NCI-H82 (cell line): ENCODE measurements at regions not wholly inside any gene's neighbourhood (a gene's known extent, or its start where the extent isn't known, plus 50 kb on each side); places are given as distances from the start of the nearest gene placed in this dataset.
"Not testable (repeated sequence)": the region's sequence is repeated elsewhere in the genome, so short reads cannot be mapped to it uniquely, and the experiment has no call there.

Source experiments
- DNase-seq: peaks from one replicate; lab custom pipeline; 2025; lab: John Stamatoyannopoulos, UW

GRCh38 chr18:39162013-39162827 lies 1596.6 kb upstream of the CELF4 start:
- no peak for DNase-seq

- DNase-seq: peak; percentile 3
These were observed 1583.7 kb upstream of the CELF4 start for GRCh38 chr18:39149211-39149806.

- no peak for DNase-seq
These were observed 1568.7 kb upstream of the CELF4 start for GRCh38 chr18:39134255-39134654.

GRCh38 chr18:39127538-39127937 lies 1561.9 kb upstream of the CELF4 start:
- DNase-seq: not testable (repeated sequence)

GRCh38 chr18:39113790-39114189 lies 1548.2 kb upstream of the CELF4 start:
- DNase-seq: no peak

GRCh38 chr18:39105104-39105503 lies 1539.5 kb upstream of the CELF4 start:
- peak; percentile 33 for DNase-seq

- DNase-seq: no peak
These were observed 1507.4 kb upstream of the CELF4 start for GRCh38 chr18:39072970-39073369.

GRCh38 chr18:39062426-39062825 lies 1496.8 kb upstream of the CELF4 start:
- no peak for DNase-seq

GRCh38 chr18:39058386-39059000 lies 1492.9 kb upstream of the CELF4 start:
- DNase-seq: no peak

- no peak for DNase-seq
These were observed 1491.9 kb upstream of the CELF4 start for GRCh38 chr18:39057423-39058064.

GRCh38 chr18:39053571-39053970 lies 1488.0 kb upstream of the CELF4 start:
- peak; percentile 85 for DNase-seq

- DNase-seq: no peak
These were observed 1485.4 kb upstream of the CELF4 start for GRCh38 chr18:39051013-39051412.

GRCh38 chr18:39039813-39040212 lies 1474.2 kb upstream of the CELF4 start:
- DNase-seq: no peak

- no peak for DNase-seq
These were observed 1472.3 kb upstream of the CELF4 start for GRCh38 chr18:39037925-39038324.

- no peak for DNase-seq
These were observed 1467.7 kb upstream of the CELF4 start for GRCh38 chr18:39033312-39033711.

- DNase-seq: no peak
These were observed 1466.0 kb upstream of the CELF4 start for GRCh38 chr18:39031647-39032046.

GRCh38 chr18:39030124-39030655 lies 1464.6 kb upstream of the CELF4 start:
- DNase-seq: no peak

- no peak for DNase-seq
These were observed 1459.9 kb upstream of the CELF4 start for GRCh38 chr18:39025531-39025930.

- DNase-seq: no peak
These were observed 1454.4 kb upstream of the CELF4 start for GRCh38 chr18:39019989-39020388.

GRCh38 chr18:39007031-39007902 lies 1441.7 kb upstream of the CELF4 start:
- no peak for DNase-seq

GRCh38 chr18:38996056-38996455 lies 1430.5 kb upstream of the CELF4 start:
- no peak for DNase-seq
